Colon (tissue), 2 donors: ENCODE measurements at regions not wholly inside any gene's neighbourhood (a gene's known extent, or its start where the extent isn't known, plus 50 kb on each side); places are given as distances from the start of the nearest gene placed in this dataset.

Experiments used
- FAIRE-seq: peaks from 2 replicates; lab custom pipeline; 2012; peaks lifted over from hg19 to GRCh38; lab: Jason Lieb, UNC
- donor health status: control.
- donor health status: control.

- FAIRE-seq, result no peak
Measured at GRCh38 chr15:70555713-70556112, 207.6 kb downstream of the UACA start.

- FAIRE-seq, result no peak
Measured at GRCh38 chr15:70547846-70548487, 215.4 kb downstream of the UACA start.

- no peak for FAIRE-seq
Measured at GRCh38 chr15:70545526-70545925, 217.8 kb downstream of the UACA start.

GRCh38 chr15:70541511-70541910 lies 221.8 kb downstream of the UACA start:
- no peak for FAIRE-seq

GRCh38 chr15:70539912-70540530 lies 223.3 kb downstream of the UACA start:
- FAIRE-seq, result no peak

GRCh38 chr15:70539409-70539808 lies 223.9 kb downstream of the UACA start:
- no peak for FAIRE-seq

- no peak for FAIRE-seq
Measured at GRCh38 chr15:70538278-70538677, 225.1 kb downstream of the UACA start.

GRCh38 chr15:70535955-70536338 lies 227.4 kb downstream of the UACA start:
- FAIRE-seq, result no peak

GRCh38 chr15:70535071-70535954 lies 228.0 kb downstream of the UACA start:
- no peak for FAIRE-seq

GRCh38 chr15:70533931-70534742 lies 229.2 kb downstream of the UACA start:
- no peak for FAIRE-seq

- FAIRE-seq, result no peak
Measured at GRCh38 chr15:70532531-70533186, 230.7 kb downstream of the UACA start.

- FAIRE-seq, result no peak
Measured at GRCh38 chr15:70531576-70531975, 231.8 kb downstream of the UACA start.

- FAIRE-seq, result no peak
Measured at GRCh38 chr15:70530906-70531305, 232.5 kb downstream of the UACA start.

GRCh38 chr15:70530503-70530902 lies 232.9 kb downstream of the UACA start:
- FAIRE-seq, result no peak

- FAIRE-seq, result no peak
Measured at GRCh38 chr15:70530017-70530499, 233.3 kb downstream of the UACA start.

GRCh38 chr15:70528816-70529215 lies 234.5 kb downstream of the UACA start:
- no peak for FAIRE-seq

- no peak for FAIRE-seq
Measured at GRCh38 chr15:70528270-70528706, 235.1 kb downstream of the UACA start.

GRCh38 chr15:70526974-70527325 lies 236.4 kb downstream of the UACA start:
- no peak for FAIRE-seq

GRCh38 chr15:70526221-70526973 lies 237.0 kb downstream of the UACA start:
- FAIRE-seq, result no peak

GRCh38 chr15:70525551-70525950 lies 237.8 kb downstream of the UACA start:
- no peak for FAIRE-seq

GRCh38 chr15:70524470-70524869 lies 238.9 kb downstream of the UACA start:
- FAIRE-seq, result no peak
